ENCODE measurements at regions not wholly inside any gene's neighbourhood (a gene's known extent, or its start where the extent isn't known, plus 50 kb on each side); places are given as distances from the start of the nearest gene placed in this dataset.

DNA sequence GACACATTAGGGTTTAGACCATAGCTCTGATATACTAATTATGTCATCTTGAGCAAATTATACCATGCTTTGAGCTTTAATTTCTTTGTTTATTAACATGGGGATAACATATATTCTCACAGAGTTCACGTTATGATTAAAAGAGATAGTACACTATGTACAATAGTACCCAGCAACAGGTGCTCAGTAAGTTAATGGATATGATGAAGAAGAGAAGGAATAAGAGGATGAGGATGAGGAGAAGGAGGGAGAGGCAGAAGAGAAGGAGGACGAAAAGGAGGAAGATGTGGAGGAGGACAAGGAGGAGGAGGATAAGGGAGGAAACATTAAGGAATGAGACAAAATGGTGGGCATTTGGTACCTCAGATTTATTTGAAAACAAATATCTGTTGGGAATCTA lies 260.4 kb downstream of the SH2D1A start (continued):
- TF ChIP-seq UBTF (IDR thresholded peaks at IDR 0.05; ENCODE audit: borderline replicate concordance in 1 of 2, low read depth in 2 of 2, low read length in 2 of 2): no peak
- TF ChIP-seq, protein P1, sequence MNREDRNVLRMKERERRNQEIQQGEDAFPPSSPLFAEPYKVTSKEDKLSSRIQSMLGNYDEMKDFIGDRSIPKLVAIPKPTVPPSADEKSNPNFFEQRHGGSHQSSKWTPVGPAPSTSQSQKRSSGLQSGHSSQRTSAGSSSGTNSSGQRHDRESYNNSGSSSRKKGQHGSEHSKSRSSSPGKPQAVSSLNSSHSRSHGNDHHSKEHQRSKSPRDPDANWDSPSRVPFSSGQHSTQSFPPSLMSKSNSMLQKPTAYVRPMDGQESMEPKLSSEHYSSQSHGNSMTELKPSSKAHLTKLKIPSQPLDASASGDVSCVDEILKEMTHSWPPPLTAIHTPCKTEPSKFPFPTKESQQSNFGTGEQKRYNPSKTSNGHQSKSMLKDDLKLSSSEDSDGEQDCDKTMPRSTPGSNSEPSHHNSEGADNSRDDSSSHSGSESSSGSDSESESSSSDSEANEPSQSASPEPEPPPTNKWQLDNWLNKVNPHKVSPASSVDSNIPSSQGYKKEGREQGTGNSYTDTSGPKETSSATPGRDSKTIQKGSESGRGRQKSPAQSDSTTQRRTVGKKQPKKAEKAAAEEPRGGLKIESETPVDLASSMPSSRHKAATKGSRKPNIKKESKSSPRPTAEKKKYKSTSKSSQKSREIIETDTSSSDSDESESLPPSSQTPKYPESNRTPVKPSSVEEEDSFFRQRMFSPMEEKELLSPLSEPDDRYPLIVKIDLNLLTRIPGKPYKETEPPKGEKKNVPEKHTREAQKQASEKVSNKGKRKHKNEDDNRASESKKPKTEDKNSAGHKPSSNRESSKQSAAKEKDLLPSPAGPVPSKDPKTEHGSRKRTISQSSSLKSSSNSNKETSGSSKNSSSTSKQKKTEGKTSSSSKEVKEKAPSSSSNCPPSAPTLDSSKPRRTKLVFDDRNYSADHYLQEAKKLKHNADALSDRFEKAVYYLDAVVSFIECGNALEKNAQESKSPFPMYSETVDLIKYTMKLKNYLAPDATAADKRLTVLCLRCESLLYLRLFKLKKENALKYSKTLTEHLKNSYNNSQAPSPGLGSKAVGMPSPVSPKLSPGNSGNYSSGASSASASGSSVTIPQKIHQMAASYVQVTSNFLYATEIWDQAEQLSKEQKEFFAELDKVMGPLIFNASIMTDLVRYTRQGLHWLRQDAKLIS (CRISPR knock-in tag; IDR thresholded peaks at IDR 0.05): no peak
- no peak for TF ChIP-seq SNRNP70 (optimal IDR thresholded peaks at IDR 0.05; ENCODE audit: low read depth, low read length)
- no peak for TF ChIP-seq NFE2 (IDR thresholded peaks at IDR 0.05; ENCODE audit: low read depth)
- TF ChIP-seq THRAP3 (IDR thresholded peaks at IDR 0.05; ENCODE audit: borderline replicate concordance): no peak
- no peak for TF ChIP-seq HNRNPL (IDR thresholded peaks at IDR 0.05; ENCODE audit: low read depth, low read length)
- TF ChIP-seq ZNF79 (CRISPR knock-in tag; IDR thresholded peaks at IDR 0.05; ENCODE audit: low read depth): no peak
- TF ChIP-seq RBM22 (IDR thresholded peaks at IDR 0.05; ENCODE audit: low read depth, low read length, poor library complexity, severe bottlenecking): no peak
- TF ChIP-seq TAF1 (IDR thresholded peaks at IDR 0.05; ENCODE audit: control insufficient read depth, extremely low read depth, insufficient read depth, low read length, severe bottlenecking): no peak
- TF ChIP-seq RHOXF2B (CRISPR knock-in tag; conservative IDR thresholded peaks at IDR 0.05): no peak
- TF ChIP-seq HLTF (IDR thresholded peaks at IDR 0.05): no peak

Data from K562 (cell line).